ENCODE measurements at regions not wholly inside any gene's neighbourhood (a gene's known extent, or its start where the extent isn't known, plus 50 kb on each side); places are given as distances from the start of the nearest gene placed in this dataset.
"Not testable (repeated sequence)": the region's sequence is repeated elsewhere in the genome, so short reads cannot be mapped to it uniquely, and the experiment has no call there.

- H2AFZ ChIP-seq (ENCODE audit: low read length); H4K5ac ChIP-seq (ENCODE audit: insufficient read length, low read depth, low read length); H2BK15ac ChIP-seq (ENCODE audit: low read length); H2BK5ac ChIP-seq (ENCODE audit: low read depth, low read length); H2BK120ac ChIP-seq (replicated peaks; ENCODE audit: low read depth, low read length); H2BK12ac ChIP-seq (ENCODE audit: low read depth, low read length); H2BK20ac ChIP-seq (ENCODE audit: low read length); H3K18ac ChIP-seq (ENCODE audit: extremely low read depth, low read length); H4K20me1 ChIP-seq (replicated peaks in 1 of 2; ENCODE audit: control insufficient read depth in 1 of 2, insufficient read depth in 2 of 2, low read length in 2 of 2); H4K8ac ChIP-seq (ENCODE audit: extremely low read depth, insufficient read depth, low read length); H3K27ac ChIP-seq (ENCODE audit: low read depth, low read length); H3K23ac ChIP-seq (ENCODE audit: insufficient read length); H3K79me2 ChIP-seq (ENCODE audit: control insufficient read depth in 1 of 2, insufficient read depth in 2 of 2, low read length in 2 of 2); DNase-seq (ENCODE audit: low read depth in 1 of 2, low spot score in 2 of 2); H3K36me3 ChIP-seq (ENCODE audit: control insufficient read depth in 2 of 4, insufficient read depth in 4 of 4, low read length in 3 of 4); H4K91ac ChIP-seq (replicated peaks; ENCODE audit: insufficient read length, low read length); H3K9ac ChIP-seq (replicated peaks in 1 of 4; ENCODE audit: extremely low read depth in 1 of 4, low read depth in 3 of 4, low read length in 3 of 4); H2AK5ac ChIP-seq (ENCODE audit: low read depth, low read length); H3K79me1 ChIP-seq (ENCODE audit: low read depth, low read length); POLR2A ChIA-PET (ENCODE audit: partially characterized antibody); H3K23me2 ChIP-seq (ENCODE audit: low read depth, low read length); H3K4me2 ChIP-seq (ENCODE audit: insufficient read depth in 1 of 2, low read depth in 2 of 2, low read length in 2 of 2); H3K27me3 ChIP-seq (replicated peaks in 1 of 4; ENCODE audit: control insufficient read depth in 3 of 4, extremely low read depth in 1 of 4, insufficient read depth in 3 of 4, low read length in 3 of 4); H3K14ac ChIP-seq (ENCODE audit: insufficient read length); H3K4ac ChIP-seq (replicated peaks; ENCODE audit: insufficient read length, low read depth, low read length); CTCF ChIA-PET (ENCODE audit: partially characterized antibody); FAIRE-seq; H3K56ac ChIP-seq (replicated peaks; ENCODE audit: insufficient read length, low read depth, low read length); H3K4me3 ChIP-seq (ENCODE audit: extremely low read depth in 1 of 4, insufficient read depth in 2 of 4, low read depth in 3 of 4, low read length in 4 of 4); H3K9me3 ChIP-seq (ENCODE audit: insufficient read depth in 2 of 2, low read depth in 1 of 2, low read length in 1 of 2): not testable (repeated sequence)
- 92% methylated on average over 4 of the region's 4 CpGs; no CpG with 5 or more reads in 1 of the 2 experiments for WGBS, 2 experiments (ENCODE audit: extremely low coverage in 1 of 2, insufficient coverage in 1 of 2, insufficient read length in 1 of 2, insufficient replicate concordance in 2 of 2, low coverage in 1 of 2, low lambda C conversion rate in 2 of 2, missing lambda C conversion rate in 1 of 2)
- H3K4me1 ChIP-seq (replicated peaks in 1 of 4; ENCODE audit: control insufficient read depth in 3 of 4, insufficient read depth in 4 of 4, low read length in 3 of 4), result peaks cover 12 to 23% (median 17%) of the 10 kb centered on the region in 4 experiments
Observed at GRCh38 chr14:61613006-61613405, 82.3 kb upstream of the HIF1A start.

Data from H1 (cell line).